Choroid plexus epithelial cell (primary cell): ENCODE measurements at regions not wholly inside any gene's neighbourhood (a gene's known extent, or its start where the extent isn't known, plus 50 kb on each side); places are given as distances from the start of the nearest gene placed in this dataset.

ENCODE experiments used
- DNase-seq: peaks from one replicate; pipeline ENCODE4 v3.0.0-alpha.2; 2010; ENCODE audit warnings: low read depth
- H3K4me3 ChIP-seq: 2 replicates; pipeline ENCODE4 v1.5.1; 2011; ENCODE audit warnings: low read depth, mild to moderate bottlenecking, control low read depth, low read length, moderate library complexity
- CTCF ChIP-seq: conservative IDR thresholded peaks from 2 replicates; pipeline ENCODE4 v1.5.1; 2011; ENCODE audit warnings: low read depth, mild to moderate bottlenecking, control low read depth, inconsistent platforms, low read length, moderate library complexity

GRCh38 chrX:63511361-63511760 is 160.2 kb upstream of the SPIN4 start:
- TF ChIP-seq CTCF: no peak
- H3K4me3 ChIP-seq: no peak overlapping the region
- no peak for DNase-seq

DNA sequence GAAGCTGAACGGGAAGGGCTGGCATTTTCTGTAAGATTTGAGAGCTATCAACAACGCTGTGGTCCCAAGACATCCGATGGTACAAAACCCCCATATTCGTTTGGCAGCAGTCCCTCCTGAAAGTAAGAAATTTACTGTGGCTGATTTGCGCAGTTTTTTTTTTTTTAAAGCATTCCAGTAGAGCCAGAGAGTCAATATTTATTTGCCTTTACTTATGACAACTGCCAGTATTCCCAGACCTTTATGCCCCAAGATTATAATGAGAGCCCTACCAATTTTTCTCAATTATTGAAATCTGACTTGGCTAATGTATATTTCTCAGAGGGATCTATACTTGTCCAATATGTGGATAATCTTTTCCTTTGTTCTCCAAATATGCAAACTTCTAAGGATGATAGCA is 157.5 kb upstream of the SPIN4 start:
- no peak for TF ChIP-seq CTCF
- no peak for DNase-seq
- no peak overlapping the region for H3K4me3 ChIP-seq

GRCh38 chrX:63506320-63506719 is 155.2 kb upstream of the SPIN4 start:
- no peak overlapping the region for H3K4me3 ChIP-seq
- DNase-seq: peak; percentile 66
- peak; percentile 36 for TF ChIP-seq CTCF

DNA sequence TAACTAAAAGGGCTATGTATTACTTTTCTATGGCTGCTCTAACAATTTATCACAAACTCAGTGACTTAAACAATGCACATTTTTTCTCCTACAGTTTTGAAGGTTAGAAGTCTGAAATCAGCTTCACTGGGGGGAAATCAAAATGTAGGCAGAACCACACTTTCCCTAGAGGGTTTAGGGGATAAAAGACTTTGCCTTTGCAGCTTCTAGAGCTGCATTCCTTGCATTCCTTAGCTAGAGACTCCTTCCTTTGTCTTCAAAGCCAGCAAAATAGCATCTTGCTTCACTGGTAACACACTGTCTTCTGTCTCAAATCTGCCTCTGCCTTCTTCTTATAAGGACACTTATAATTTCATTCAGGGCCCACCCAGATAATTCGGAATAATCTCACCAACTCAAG is 152.4 kb upstream of the SPIN4 start:
- DNase-seq: peak; percentile 59

DNA sequence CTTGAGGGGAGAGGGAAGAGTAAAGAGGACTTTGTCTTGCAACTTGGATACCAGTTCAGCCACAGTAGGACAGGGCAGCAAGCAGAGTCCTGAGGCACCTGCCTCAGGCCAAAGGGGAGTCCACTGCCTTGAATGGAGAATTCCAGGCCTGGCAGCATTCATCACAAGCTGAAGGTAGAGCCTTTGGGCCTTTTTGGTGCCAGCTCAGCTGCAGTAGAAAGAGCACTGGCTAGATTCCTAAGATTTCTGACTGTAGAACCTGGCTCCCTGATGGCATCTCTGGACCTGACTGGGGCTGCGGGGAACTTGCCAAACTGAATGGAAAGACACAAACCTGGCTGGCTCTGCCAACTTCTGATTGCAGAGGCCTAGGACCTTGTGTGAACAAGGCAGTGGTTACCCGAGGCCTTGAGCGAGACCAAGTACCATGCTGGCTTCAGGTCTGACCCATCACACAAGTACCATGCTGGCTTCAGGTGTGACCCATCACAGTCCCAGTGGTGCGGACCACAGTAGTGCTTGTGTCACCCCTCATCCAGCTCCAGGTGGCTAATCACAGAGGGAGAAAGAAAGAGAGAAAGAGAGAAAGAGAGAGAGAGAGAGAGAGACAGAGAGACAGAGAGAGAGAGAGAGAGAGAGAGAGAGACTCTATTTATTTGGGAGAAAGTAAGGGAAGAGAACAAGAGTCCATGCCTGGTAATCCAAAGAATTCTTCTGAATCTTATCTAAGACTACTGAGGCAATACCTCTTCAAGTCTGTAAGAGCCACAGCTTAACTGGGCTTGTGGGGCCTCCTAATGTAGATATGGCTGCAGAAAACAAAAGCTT is 137.6 kb upstream of the SPIN4 start:
- DNase-seq: no peak
- H3K4me3 ChIP-seq: no peak overlapping the region
- TF ChIP-seq CTCF: no peak

More for the DNA sequence above, 152.4 kb upstream of the SPIN4 start:
- no peak for TF ChIP-seq CTCF
- H3K4me3 ChIP-seq: no peak overlapping the region

DNA sequence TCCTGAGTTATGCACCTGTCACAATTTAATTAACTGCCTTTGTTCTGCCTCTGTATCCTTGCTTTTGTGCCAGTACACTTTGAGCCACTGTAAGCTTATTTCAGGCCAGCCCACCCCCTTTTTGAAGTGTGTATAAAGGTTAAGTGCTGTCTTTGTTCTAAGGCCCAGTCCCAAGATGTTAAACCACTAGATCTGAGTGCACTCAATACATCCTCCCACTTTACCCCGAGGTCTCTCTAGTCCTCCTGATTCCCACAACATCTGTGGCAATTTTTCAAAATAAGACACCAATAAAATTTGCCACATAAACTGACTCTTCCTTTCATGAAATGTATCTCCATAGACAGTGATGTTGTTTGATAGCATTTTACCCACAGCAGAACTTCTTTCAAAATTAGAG is 124.1 kb upstream of the SPIN4 start:
- DNase-seq: no peak
- H3K4me3 ChIP-seq: no peak overlapping the region
- no peak for TF ChIP-seq CTCF

DNA sequence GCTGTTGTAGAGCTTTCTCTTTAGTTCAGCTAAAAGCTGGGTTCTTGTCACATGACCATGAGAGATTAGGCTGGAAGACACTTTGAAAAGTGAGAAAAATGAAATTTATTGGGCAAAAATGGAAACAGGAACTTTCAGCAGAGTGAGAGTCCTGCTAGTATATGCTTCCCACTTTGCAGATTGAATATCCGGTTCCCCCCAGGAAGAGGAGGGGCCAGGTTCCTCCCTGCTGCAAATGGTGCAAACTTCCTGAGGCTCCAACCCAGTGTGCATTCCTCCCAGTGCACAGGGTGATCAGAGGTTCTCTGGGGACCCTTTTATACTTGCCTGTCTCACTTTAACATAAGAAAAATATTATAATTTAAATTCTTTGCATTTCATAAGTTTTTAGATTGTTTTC is 119.9 kb upstream of the SPIN4 start:
- TF ChIP-seq CTCF: no peak
- DNase-seq: no peak

More for the DNA sequence above, 119.9 kb upstream of the SPIN4 start:
- no peak overlapping the region for H3K4me3 ChIP-seq
